Astrocyte of the spinal cord (primary cell): ENCODE measurements at regions not wholly inside any gene's neighbourhood (a gene's known extent, or its start where the extent isn't known, plus 50 kb on each side); places are given as distances from the start of the nearest gene placed in this dataset.
A peak's percentile ranks its signal among the peaks of the same experiment; 100 is the strongest.

Source experiments
- DNase-seq: peaks from one replicate; pipeline ENCODE4 v3.0.0; 2011; ENCODE audit warnings: low read depth, low spot score
- H3K4me3 ChIP-seq: 2 replicates; pipeline ENCODE4 v1.5.1; 2011; ENCODE audit warnings: low read depth, mild to moderate bottlenecking, low read length, moderate library complexity
- CTCF ChIP-seq: IDR thresholded peaks from 2 replicates; pipeline ENCODE4 v1.5.1; 2012; ENCODE audit warnings: low read depth, mild to moderate bottlenecking, low read length, inconsistent platforms
- in situ Hi-C: cut with HindIII; loops from 2 replicates; pipeline ENCODE4 v1.10.0; 2017; ENCODE audit warnings: low sequenced_read_pairs

- DNase-seq, result peak; percentile 8
- in situ Hi-C loops, result no loop called here
- H3K4me3 ChIP-seq, result no peak overlapping the region
- no peak for TF ChIP-seq CTCF
Measured at GRCh38 chr6:168837254-168838036, 396.5 kb downstream of the SMOC2 start.

GRCh38 chr6:168835991-168836390 lies 395.0 kb downstream of the SMOC2 start:
- DNase-seq, result peak; percentile 7
- in situ Hi-C loops, result no loop called here
- no peak for TF ChIP-seq CTCF
- no peak overlapping the region for H3K4me3 ChIP-seq

- in situ Hi-C loops, result no loop called here
- no peak for DNase-seq
- no peak for TF ChIP-seq CTCF
- no peak overlapping the region for H3K4me3 ChIP-seq
Measured at GRCh38 chr6:168834801-168835200, 393.8 kb downstream of the SMOC2 start.

GRCh38 chr6:168834042-168834587 lies 393.1 kb downstream of the SMOC2 start:
- TF ChIP-seq CTCF, result no peak
- DNase-seq, result no peak
- in situ Hi-C loops, result no loop called here

GRCh38 chr6:168828800-168829199 lies 387.8 kb downstream of the SMOC2 start:
- H3K4me3 ChIP-seq, result no peak overlapping the region
- peak; percentile 54 for DNase-seq
- TF ChIP-seq CTCF, result no peak
- in situ Hi-C loops, result no loop called here

More at GRCh38 chr6:168834042-168834587, 393.1 kb downstream of the SMOC2 start:
- no peak overlapping the region for H3K4me3 ChIP-seq

GRCh38 chr6:168828035-168828434 lies 387.1 kb downstream of the SMOC2 start:
- no peak for DNase-seq
- no peak for TF ChIP-seq CTCF
- in situ Hi-C loops, result no loop called here
- H3K4me3 ChIP-seq, result no peak overlapping the region
